NCI-H510A treated with DMSO at 0.1 percent for 48 hours (cell line): ENCODE measurements at regions not wholly inside any gene's neighbourhood (a gene's known extent, or its start where the extent isn't known, plus 50 kb on each side); places are given as distances from the start of the nearest gene placed in this dataset.
"Not testable (repeated sequence)": the region's sequence is repeated elsewhere in the genome, so short reads cannot be mapped to it uniquely, and the experiment has no call there.

Source experiments
- DNase-seq: peaks from one replicate; lab custom pipeline; 2025; lab: John Stamatoyannopoulos, UW

GRCh38 chr12:131389054-131390013 lies 321.6 kb upstream of the SFSWAP start:
- DNase-seq: no peak

GRCh38 chr12:131390412-131391334 lies 320.2 kb upstream of the SFSWAP start:
- no peak for DNase-seq

- no peak for DNase-seq
Measured at GRCh38 chr12:131391399-131391798, 319.5 kb upstream of the SFSWAP start.

GRCh38 chr12:131394752-131395151 lies 316.1 kb upstream of the SFSWAP start:
- not testable (repeated sequence) for DNase-seq

GRCh38 chr12:131395209-131395684 lies 315.6 kb upstream of the SFSWAP start:
- DNase-seq: not testable (repeated sequence)

GRCh38 chr12:131395971-131396573 lies 314.8 kb upstream of the SFSWAP start:
- DNase-seq: no peak

GRCh38 chr12:131397493-131398181 lies 313.3 kb upstream of the SFSWAP start:
- DNase-seq: no peak

- DNase-seq: no peak
Measured at GRCh38 chr12:131399000-131399399, 311.9 kb upstream of the SFSWAP start.

GRCh38 chr12:131400668-131401294 lies 310.1 kb upstream of the SFSWAP start:
- DNase-seq: not testable (repeated sequence)

- DNase-seq: not testable (repeated sequence)
Measured at GRCh38 chr12:131401907-131402633, 308.8 kb upstream of the SFSWAP start.

GRCh38 chr12:131402781-131403396 lies 308.0 kb upstream of the SFSWAP start:
- no peak for DNase-seq

GRCh38 chr12:131403676-131404075 lies 307.2 kb upstream of the SFSWAP start:
- DNase-seq: no peak

- no peak for DNase-seq
Measured at GRCh38 chr12:131404705-131405104, 306.2 kb upstream of the SFSWAP start.

GRCh38 chr12:131407221-131408035 lies 303.5 kb upstream of the SFSWAP start:
- DNase-seq: no peak

GRCh38 chr12:131408036-131408365 lies 302.9 kb upstream of the SFSWAP start:
- DNase-seq: no peak

- DNase-seq: no peak
Measured at GRCh38 chr12:131408484-131408883, 302.4 kb upstream of the SFSWAP start.

GRCh38 chr12:131409211-131409610 lies 301.7 kb upstream of the SFSWAP start:
- no peak for DNase-seq

GRCh38 chr12:131411827-131412226 lies 299.1 kb upstream of the SFSWAP start:
- not testable (repeated sequence) for DNase-seq

GRCh38 chr12:131413006-131413405 lies 297.9 kb upstream of the SFSWAP start:
- DNase-seq: no peak
